ENCODE measurements at regions not wholly inside any gene's neighbourhood (a gene's known extent, or its start where the extent isn't known, plus 50 kb on each side); places are given as distances from the start of the nearest gene placed in this dataset.

GRCh38 chr14:31990183-31990857 lies 86.8 kb upstream of the ARHGAP5 start:
- Histone ChIP-seq H3K4me1 (ENCODE audit: insufficient read depth) (peaks cover 15% of the 10 kb centered on the region), H4K20me1 (ENCODE audit: insufficient read depth, poor library complexity, severe bottlenecking) (no peaks in the 10 kb centered on the region), H3K27ac (peak overlapping the region; percentile 61), H3K79me2 (no peaks in the 10 kb centered on the region), H3K4me2 (no peak overlapping the region), H3K27me3 (no peaks in the 10 kb centered on the region), H3K36me3 (replicated peaks; ENCODE audit: insufficient read depth, low read depth) (no peaks in the 10 kb centered on the region), H3K9me3 (ENCODE audit: low read depth) (peaks cover 4% of the 10 kb centered on the region), H3K9me2 (replicated peaks; ENCODE audit: insufficient read depth) (no peaks in the 10 kb centered on the region), H3K4me3 (no peak overlapping the region), H2AFZ (no peak overlapping the region)
- WGBS (ENCODE audit: low lambda C conversion rate, missing lambda C conversion rate): 63% methylated on average over 6 of the region's 6 CpGs
- TF ChIP-seq CTCF (IDR thresholded peaks at IDR 0.05; ENCODE audit: poor library complexity) (no peak), EZH2phosphoT487 (IDR thresholded peaks at IDR 0.05; ENCODE audit: low read depth, severe bottlenecking, unreplicated experiment) (no peak), EZH2 (IDR thresholded peaks at IDR 0.05; ENCODE audit: borderline replicate concordance) (no peak)
- no peak for DNase-seq (ENCODE audit: low spot score)

GRCh38 chr14:31990926-31991572 lies 86.1 kb upstream of the ARHGAP5 start:
- Histone ChIP-seq H3K9me2 (replicated peaks; ENCODE audit: insufficient read depth) (no peaks in the 10 kb centered on the region), H2AFZ (no peak overlapping the region), H3K4me1 (ENCODE audit: insufficient read depth) (peaks cover 15% of the 10 kb centered on the region), H3K79me2 (no peaks in the 10 kb centered on the region), H3K27me3 (no peaks in the 10 kb centered on the region), H3K36me3 (replicated peaks; ENCODE audit: insufficient read depth, low read depth) (no peaks in the 10 kb centered on the region), H3K27ac (peak overlapping the region; percentile 61), H3K9me3 (ENCODE audit: low read depth) (no peaks in the 10 kb centered on the region), H3K4me3 (no peak overlapping the region), H4K20me1 (ENCODE audit: insufficient read depth, poor library complexity, severe bottlenecking) (no peaks in the 10 kb centered on the region), H3K4me2 (peak overlapping the region; percentile 16)
- TF ChIP-seq CTCF (IDR thresholded peaks at IDR 0.05; ENCODE audit: poor library complexity) (no peak), EZH2phosphoT487 (IDR thresholded peaks at IDR 0.05; ENCODE audit: low read depth, severe bottlenecking, unreplicated experiment) (no peak)
- no peak for DNase-seq (ENCODE audit: low spot score)
- WGBS (ENCODE audit: low lambda C conversion rate, missing lambda C conversion rate): 44% methylated on average over 6 of the region's 6 CpGs

GRCh38 chr14:31992011-31992447 lies 85.1 kb upstream of the ARHGAP5 start:
- H3K4me1 ChIP-seq (ENCODE audit: insufficient read depth): peaks cover 15% of the 10 kb centered on the region
- no peak for TF ChIP-seq EZH2phosphoT487 (IDR thresholded peaks at IDR 0.05; ENCODE audit: low read depth, severe bottlenecking, unreplicated experiment)
- TF ChIP-seq CTCF (IDR thresholded peaks at IDR 0.05; ENCODE audit: poor library complexity): no peak
- TF ChIP-seq EZH2 (IDR thresholded peaks at IDR 0.05; ENCODE audit: borderline replicate concordance): no peak
- H3K27me3 ChIP-seq: no peaks in the 10 kb centered on the region
- no peaks in the 10 kb centered on the region for H3K9me3 ChIP-seq (ENCODE audit: low read depth)
- DNase-seq (ENCODE audit: low spot score): peak; percentile 42
- H3K27ac ChIP-seq: peak overlapping the region; percentile 61
- 27% methylated on average over 1 of the region's 1 CpG for WGBS (ENCODE audit: low lambda C conversion rate, missing lambda C conversion rate)
- H2AFZ ChIP-seq: no peak overlapping the region
- H4K20me1 ChIP-seq (ENCODE audit: insufficient read depth, poor library complexity, severe bottlenecking): no peaks in the 10 kb centered on the region
- no peaks in the 10 kb centered on the region for H3K79me2 ChIP-seq
- H3K4me2 ChIP-seq: no peak overlapping the region
- no peak overlapping the region for H3K4me3 ChIP-seq
- H3K36me3 ChIP-seq (replicated peaks; ENCODE audit: insufficient read depth, low read depth): no peaks in the 10 kb centered on the region
- no peaks in the 10 kb centered on the region for H3K9me2 ChIP-seq (replicated peaks; ENCODE audit: insufficient read depth)
